ENCODE measurements at regions not wholly inside any gene's neighbourhood (a gene's known extent, or its start where the extent isn't known, plus 50 kb on each side); places are given as distances from the start of the nearest gene placed in this dataset.

- TF ChIP-seq, protein P1, sequence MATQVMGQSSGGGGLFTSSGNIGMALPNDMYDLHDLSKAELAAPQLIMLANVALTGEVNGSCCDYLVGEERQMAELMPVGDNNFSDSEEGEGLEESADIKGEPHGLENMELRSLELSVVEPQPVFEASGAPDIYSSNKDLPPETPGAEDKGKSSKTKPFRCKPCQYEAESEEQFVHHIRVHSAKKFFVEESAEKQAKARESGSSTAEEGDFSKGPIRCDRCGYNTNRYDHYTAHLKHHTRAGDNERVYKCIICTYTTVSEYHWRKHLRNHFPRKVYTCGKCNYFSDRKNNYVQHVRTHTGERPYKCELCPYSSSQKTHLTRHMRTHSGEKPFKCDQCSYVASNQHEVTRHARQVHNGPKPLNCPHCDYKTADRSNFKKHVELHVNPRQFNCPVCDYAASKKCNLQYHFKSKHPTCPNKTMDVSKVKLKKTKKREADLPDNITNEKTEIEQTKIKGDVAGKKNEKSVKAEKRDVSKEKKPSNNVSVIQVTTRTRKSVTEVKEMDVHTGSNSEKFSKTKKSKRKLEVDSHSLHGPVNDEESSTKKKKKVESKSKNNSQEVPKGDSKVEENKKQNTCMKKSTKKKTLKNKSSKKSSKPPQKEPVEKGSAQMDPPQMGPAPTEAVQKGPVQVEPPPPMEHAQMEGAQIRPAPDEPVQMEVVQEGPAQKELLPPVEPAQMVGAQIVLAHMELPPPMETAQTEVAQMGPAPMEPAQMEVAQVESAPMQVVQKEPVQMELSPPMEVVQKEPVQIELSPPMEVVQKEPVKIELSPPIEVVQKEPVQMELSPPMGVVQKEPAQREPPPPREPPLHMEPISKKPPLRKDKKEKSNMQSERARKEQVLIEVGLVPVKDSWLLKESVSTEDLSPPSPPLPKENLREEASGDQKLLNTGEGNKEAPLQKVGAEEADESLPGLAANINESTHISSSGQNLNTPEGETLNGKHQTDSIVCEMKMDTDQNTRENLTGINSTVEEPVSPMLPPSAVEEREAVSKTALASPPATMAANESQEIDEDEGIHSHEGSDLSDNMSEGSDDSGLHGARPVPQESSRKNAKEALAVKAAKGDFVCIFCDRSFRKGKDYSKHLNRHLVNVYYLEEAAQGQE (IDR thresholded peaks at IDR 0.05; ENCODE audit: borderline replicate concordance) = no peak
- TF ChIP-seq POLR2AphosphoS5 (IDR thresholded peaks at IDR 0.05) = no peak
- TF ChIP-seq, protein P2, sequence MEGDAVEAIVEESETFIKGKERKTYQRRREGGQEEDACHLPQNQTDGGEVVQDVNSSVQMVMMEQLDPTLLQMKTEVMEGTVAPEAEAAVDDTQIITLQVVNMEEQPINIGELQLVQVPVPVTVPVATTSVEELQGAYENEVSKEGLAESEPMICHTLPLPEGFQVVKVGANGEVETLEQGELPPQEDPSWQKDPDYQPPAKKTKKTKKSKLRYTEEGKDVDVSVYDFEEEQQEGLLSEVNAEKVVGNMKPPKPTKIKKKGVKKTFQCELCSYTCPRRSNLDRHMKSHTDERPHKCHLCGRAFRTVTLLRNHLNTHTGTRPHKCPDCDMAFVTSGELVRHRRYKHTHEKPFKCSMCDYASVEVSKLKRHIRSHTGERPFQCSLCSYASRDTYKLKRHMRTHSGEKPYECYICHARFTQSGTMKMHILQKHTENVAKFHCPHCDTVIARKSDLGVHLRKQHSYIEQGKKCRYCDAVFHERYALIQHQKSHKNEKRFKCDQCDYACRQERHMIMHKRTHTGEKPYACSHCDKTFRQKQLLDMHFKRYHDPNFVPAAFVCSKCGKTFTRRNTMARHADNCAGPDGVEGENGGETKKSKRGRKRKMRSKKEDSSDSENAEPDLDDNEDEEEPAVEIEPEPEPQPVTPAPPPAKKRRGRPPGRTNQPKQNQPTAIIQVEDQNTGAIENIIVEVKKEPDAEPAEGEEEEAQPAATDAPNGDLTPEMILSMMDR (IDR thresholded peaks at IDR 0.05; ENCODE audit: poor library complexity, severe bottlenecking) = no peak
- no peak for TF ChIP-seq EZH2 (IDR thresholded peaks at IDR 0.05; ENCODE audit: borderline replicate concordance, insufficient read depth, low read length, poor library complexity, severe bottlenecking)
- TF ChIP-seq TAF1 (IDR thresholded peaks at IDR 0.05; ENCODE audit: low read depth) = no peak
- no peak for TF ChIP-seq EP300 (conservative IDR thresholded peaks at IDR 0.05; ENCODE audit: poor library complexity, severe bottlenecking)
- TF ChIP-seq SMC3 (conservative IDR thresholded peaks at IDR 0.05; ENCODE audit: poor library complexity) = no peak
Observed at GRCh38 chr3:5972586-5972985, 785.1 kb downstream of the EDEM1 start.
